NCI-H748 treated with DMSO at 0.1 percent for 48 hours (cell line): ENCODE measurements at regions not wholly inside any gene's neighbourhood (a gene's known extent, or its start where the extent isn't known, plus 50 kb on each side); places are given as distances from the start of the nearest gene placed in this dataset.
"Not testable (repeated sequence)": the region's sequence is repeated elsewhere in the genome, so short reads cannot be mapped to it uniquely, and the experiment has no call there.

Experiments
- DNase-seq: peaks from one replicate; lab custom pipeline; 2025; lab: John Stamatoyannopoulos, UW

- DNase-seq, result no peak
Measured at GRCh38 chr2:221999166-221999565, 299.6 kb downstream of the PAX3 start.

- no peak for DNase-seq
Measured at GRCh38 chr2:221997683-221998082, 301.1 kb downstream of the PAX3 start.

- no peak for DNase-seq
Measured at GRCh38 chr2:221997100-221997499, 301.7 kb downstream of the PAX3 start.

GRCh38 chr2:221994926-221995325, 303.9 kb downstream of the PAX3 start:
- no peak for DNase-seq

GRCh38 chr2:221984376-221984775, 314.4 kb downstream of the PAX3 start:
- not testable (repeated sequence) for DNase-seq

GRCh38 chr2:221981912-221982470, 316.8 kb downstream of the PAX3 start:
- no peak for DNase-seq

- DNase-seq, result no peak
Measured at GRCh38 chr2:221975151-221975550, 323.6 kb downstream of the PAX3 start.

- no peak for DNase-seq
Measured at GRCh38 chr2:221973902-221974301, 324.9 kb downstream of the PAX3 start.

GRCh38 chr2:221973502-221973901, 325.3 kb downstream of the PAX3 start:
- no peak for DNase-seq

GRCh38 chr2:221972813-221973478, 325.9 kb downstream of the PAX3 start:
- DNase-seq, result no peak

- no peak for DNase-seq
Measured at GRCh38 chr2:221970389-221970788, 328.4 kb downstream of the PAX3 start.

- no peak for DNase-seq
Measured at GRCh38 chr2:221969830-221970144, 329.0 kb downstream of the PAX3 start.

GRCh38 chr2:221969087-221969829, 329.5 kb downstream of the PAX3 start:
- peak; percentile 52 for DNase-seq

- DNase-seq, result no peak
Measured at GRCh38 chr2:221962186-221962585, 336.6 kb downstream of the PAX3 start.

- DNase-seq, result peak; percentile 70
Measured at GRCh38 chr2:221961561-221961960, 337.2 kb downstream of the PAX3 start.

- no peak for DNase-seq
Measured at GRCh38 chr2:221958224-221958623, 340.6 kb downstream of the PAX3 start.

- DNase-seq, result no peak
Measured at GRCh38 chr2:221948076-221948475, 350.7 kb downstream of the PAX3 start.

- not testable (repeated sequence) for DNase-seq
Measured at GRCh38 chr2:221944452-221944851, 354.3 kb downstream of the PAX3 start.

GRCh38 chr2:221943076-221943810, 355.6 kb downstream of the PAX3 start:
- no peak for DNase-seq

GRCh38 chr2:221931251-221931991, 359.3 kb upstream of the EPHA4 start:
- DNase-seq, result no peak

- no peak for DNase-seq
Measured at GRCh38 chr2:221929259-221929658, 357.2 kb upstream of the EPHA4 start.

GRCh38 chr2:221926327-221926726, 354.2 kb upstream of the EPHA4 start:
- no peak for DNase-seq
